SK-N-SH treated with all-trans-retinoic acid at 6 μM for 48 hours (cell line): ENCODE measurements at regions not wholly inside any gene's neighbourhood (a gene's known extent, or its start where the extent isn't known, plus 50 kb on each side); places are given as distances from the start of the nearest gene placed in this dataset.

Experiments used
- ATAC-seq: fragments of 200-7000 bp; cut with Tn5 transposase; 3 replicates; pipeline ENCODE4 v1.9.1; 2020; ENCODE audit warnings: mild to moderate bottlenecking, moderate library complexity
- ARNTL ChIP-seq: fragments of 450-650 bp; formaldehyde crosslinking; IDR thresholded peaks from 2 replicates; pipeline ENCODE4 v1.5.0; 2020; ENCODE audit warnings: low read depth, mild to moderate bottlenecking, moderate library complexity, borderline replicate concordance
- BACH2 ChIP-seq: fragments of 250-450 bp; sonication (Bioruptor Pico); IDR thresholded peaks from 2 replicates; pipeline ENCODE4 v1.9.0; 2021; ENCODE audit warnings: mild to moderate bottlenecking, borderline replicate concordance
- CREB5 ChIP-seq: fragments of 250-450 bp; sonication (Bioruptor Pico); IDR thresholded peaks from 2 replicates; pipeline ENCODE4 v1.5.1; 2020; ENCODE audit warnings: low read depth, mild to moderate bottlenecking, moderate library complexity
- CSDC2 ChIP-seq: fragments of 250-450 bp; sonication (Bioruptor Pico); IDR thresholded peaks from 2 replicates; pipeline ENCODE4 v1.5.0; 2020; ENCODE audit warnings: mild to moderate bottlenecking, moderate library complexity
- CSRNP3 ChIP-seq: fragments of 250-450 bp; sonication (Bioruptor Pico); IDR thresholded peaks from 2 replicates; pipeline ENCODE4 v1.5.1; 2021; ENCODE audit warnings: mild to moderate bottlenecking, moderate library complexity
- ESRRG ChIP-seq: fragments of 250-450 bp; sonication (Bioruptor Pico); IDR thresholded peaks from 2 replicates; pipeline ENCODE4 v1.6.1; 2021; ENCODE audit warnings: mild to moderate bottlenecking
- GLIS3 ChIP-seq: fragments of 250-450 bp; sonication (Bioruptor Pico); IDR thresholded peaks from 2 replicates; pipeline ENCODE4 v1.5.0; 2020; ENCODE audit warnings: mild to moderate bottlenecking, moderate library complexity
- ISL1 ChIP-seq: fragments of 250-450 bp; sonication (Bioruptor Pico); IDR thresholded peaks from 2 replicates; pipeline ENCODE4 v2.1.2; 2022; ENCODE audit warnings: mild to moderate bottlenecking, moderate library complexity
- PPARA ChIP-seq: fragments of 250-450 bp; sonication (Bioruptor Pico); IDR thresholded peaks from 2 replicates; pipeline ENCODE4 v1.5.0; 2020; ENCODE audit warnings: mild to moderate bottlenecking, borderline replicate concordance
- RARB ChIP-seq: fragments of 250-450 bp; sonication (Bioruptor Pico); IDR thresholded peaks from 2 replicates; pipeline ENCODE4 v1.8.0; 2021; ENCODE audit warnings: mild to moderate bottlenecking, moderate library complexity
- SNAI2 ChIP-seq: fragments of 250-450 bp; sonication (Bioruptor Pico); IDR thresholded peaks from 2 replicates; pipeline ENCODE4 v1.5.0; 2020; ENCODE audit warnings: mild to moderate bottlenecking, moderate library complexity
- TOX ChIP-seq: fragments of 250-450 bp; sonication (Bioruptor Pico); IDR thresholded peaks from 2 replicates; pipeline ENCODE4 v1.8.0; 2021; ENCODE audit warnings: mild to moderate bottlenecking, moderate library complexity, borderline replicate concordance
- TSHZ2 ChIP-seq: fragments of 250-450 bp; sonication (Bioruptor Pico); IDR thresholded peaks from 2 replicates; pipeline ENCODE4 v1.5.0; 2020; ENCODE audit warnings: mild to moderate bottlenecking, moderate library complexity
- ZC3H10 ChIP-seq: fragments of 250-450 bp; sonication (Bioruptor Pico); IDR thresholded peaks from 2 replicates; pipeline ENCODE4 v1.5.1; 2021; ENCODE audit warnings: mild to moderate bottlenecking, moderate library complexity
- ZFP3 ChIP-seq: fragments of 250-450 bp; sonication (Bioruptor Pico); IDR thresholded peaks from 2 replicates; pipeline ENCODE4 v1.5.0; 2020; ENCODE audit warnings: mild to moderate bottlenecking, moderate library complexity
- ZFP30 ChIP-seq: fragments of 450-650 bp; formaldehyde crosslinking; IDR thresholded peaks from 2 replicates; pipeline ENCODE4 v1.5.0; 2022; ENCODE audit warnings: mild to moderate bottlenecking, moderate library complexity
- ZNF70 ChIP-seq: fragments of 450-650 bp; formaldehyde crosslinking; IDR thresholded peaks from 2 replicates; pipeline ENCODE4 v1.5.0; 2020; ENCODE audit warnings: mild to moderate bottlenecking, moderate library complexity
- ZNF8 ChIP-seq: fragments of 450-650 bp; formaldehyde crosslinking; IDR thresholded peaks from 2 replicates; pipeline ENCODE4 v1.5.0; 2020; ENCODE audit warnings: mild to moderate bottlenecking, moderate library complexity
- TF ChIP-seq, protein P1 (sequence below): fragments of 250-450 bp; sonication (Bioruptor Pico); IDR thresholded peaks from 2 replicates; pipeline ENCODE4 v1.8.0; 2021; ENCODE audit warnings: low read depth, mild to moderate bottlenecking, moderate library complexity, borderline replicate concordance
- TF ChIP-seq, protein P2 (sequence below): fragments of 250-450 bp; sonication (Bioruptor Pico); IDR thresholded peaks from 2 replicates; pipeline ENCODE4 v1.8.0; 2020; ENCODE audit warnings: mild to moderate bottlenecking, moderate library complexity, borderline replicate concordance

DNA sequence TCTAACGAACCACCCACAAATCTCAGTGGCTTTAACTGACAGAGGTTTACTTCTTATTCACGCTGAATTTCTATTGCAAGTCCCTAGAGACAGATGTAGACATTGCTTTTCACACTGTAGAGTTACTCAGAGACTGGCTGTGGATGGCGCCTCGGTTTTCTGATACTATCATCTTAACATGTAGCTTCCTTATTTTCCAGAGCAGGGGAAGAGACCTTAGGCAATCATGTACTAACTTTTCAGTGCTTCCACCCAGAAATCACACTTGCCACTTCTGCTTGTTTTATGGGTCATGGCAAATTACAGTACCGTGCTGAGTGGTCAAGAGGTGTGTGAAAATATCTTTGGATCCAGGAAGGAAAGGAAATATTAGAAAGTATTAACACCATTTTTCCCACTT is 65.4 kb downstream of the MAF start:
- TF ChIP-seq CREB5 (no peak), ESRRG (CRISPR knock-in tag) (no peak), ZNF8 (CRISPR knock-in tag) (no peak), ARNTL (CRISPR knock-in tag) (no peak), ZFP30 (CRISPR knock-in tag) (no peak), RARB (CRISPR knock-in tag) (no peak), CSRNP3 (CRISPR knock-in tag) (no peak), PPARA (CRISPR knock-in tag) (no peak), TOX (CRISPR knock-in tag) (no peak), BACH2 (CRISPR knock-in tag) (no peak), TSHZ2 (CRISPR knock-in tag) (no peak), ZNF70 (CRISPR knock-in tag) (no peak), ZFP3 (no peak), ISL1 (no peak), SNAI2 (no peak), ZC3H10 (CRISPR knock-in tag) (no peak)
- TF ChIP-seq, protein P1, sequence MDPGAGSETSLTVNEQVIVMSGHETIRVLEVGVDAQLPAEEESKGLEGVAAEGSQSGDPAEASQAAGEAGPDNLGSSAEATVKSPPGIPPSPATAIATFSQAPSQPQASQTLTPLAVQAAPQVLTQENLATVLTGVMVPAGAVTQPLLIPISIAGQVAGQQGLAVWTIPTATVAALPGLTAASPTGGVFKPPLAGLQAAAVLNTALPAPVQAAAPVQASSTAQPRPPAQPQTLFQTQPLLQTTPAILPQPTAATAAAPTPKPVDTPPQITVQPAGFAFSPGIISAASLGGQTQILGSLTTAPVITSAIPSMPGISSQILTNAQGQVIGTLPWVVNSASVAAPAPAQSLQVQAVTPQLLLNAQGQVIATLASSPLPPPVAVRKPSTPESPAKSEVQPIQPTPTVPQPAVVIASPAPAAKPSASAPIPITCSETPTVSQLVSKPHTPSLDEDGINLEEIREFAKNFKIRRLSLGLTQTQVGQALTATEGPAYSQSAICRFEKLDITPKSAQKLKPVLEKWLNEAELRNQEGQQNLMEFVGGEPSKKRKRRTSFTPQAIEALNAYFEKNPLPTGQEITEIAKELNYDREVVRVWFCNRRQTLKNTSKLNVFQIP (CRISPR knock-in tag): no peak
- TF ChIP-seq, protein P2, sequence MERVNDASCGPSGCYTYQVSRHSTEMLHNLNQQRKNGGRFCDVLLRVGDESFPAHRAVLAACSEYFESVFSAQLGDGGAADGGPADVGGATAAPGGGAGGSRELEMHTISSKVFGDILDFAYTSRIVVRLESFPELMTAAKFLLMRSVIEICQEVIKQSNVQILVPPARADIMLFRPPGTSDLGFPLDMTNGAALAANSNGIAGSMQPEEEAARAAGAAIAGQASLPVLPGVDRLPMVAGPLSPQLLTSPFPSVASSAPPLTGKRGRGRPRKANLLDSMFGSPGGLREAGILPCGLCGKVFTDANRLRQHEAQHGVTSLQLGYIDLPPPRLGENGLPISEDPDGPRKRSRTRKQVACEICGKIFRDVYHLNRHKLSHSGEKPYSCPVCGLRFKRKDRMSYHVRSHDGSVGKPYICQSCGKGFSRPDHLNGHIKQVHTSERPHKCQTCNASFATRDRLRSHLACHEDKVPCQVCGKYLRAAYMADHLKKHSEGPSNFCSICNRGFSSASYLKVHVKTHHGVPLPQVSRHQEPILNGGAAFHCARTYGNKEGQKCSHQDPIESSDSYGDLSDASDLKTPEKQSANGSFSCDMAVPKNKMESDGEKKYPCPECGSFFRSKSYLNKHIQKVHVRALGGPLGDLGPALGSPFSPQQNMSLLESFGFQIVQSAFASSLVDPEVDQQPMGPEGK (CRISPR knock-in tag): no peak
- ATAC-seq: no peak

GRCh38 chr16:79534143-79534542 is 66.4 kb downstream of the MAF start:
- no peak for ATAC-seq
- no peak for TF ChIP-seq BACH2 (CRISPR knock-in tag)
- no peak for TF ChIP-seq CSRNP3 (CRISPR knock-in tag)

DNA sequence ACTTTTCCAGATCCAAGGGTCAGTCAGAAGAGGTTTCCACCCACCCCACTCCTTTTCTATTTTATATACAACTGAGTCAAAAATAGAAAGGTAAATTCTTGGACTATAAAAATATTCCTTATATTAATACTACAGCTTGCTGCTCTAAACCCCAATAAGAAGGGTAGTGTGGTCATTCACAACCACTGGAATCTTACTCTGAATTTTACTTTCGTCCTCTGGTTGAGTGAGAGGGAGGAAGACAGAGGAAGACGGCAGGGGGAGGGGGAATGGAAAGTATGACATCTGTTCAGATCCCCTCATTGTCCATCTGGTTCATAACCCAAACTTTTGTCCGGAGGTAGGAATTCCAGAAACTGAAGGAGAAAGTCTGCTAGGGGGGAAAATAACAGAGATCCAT is 67.2 kb downstream of the MAF start:
- ATAC-seq: no peak
- TF ChIP-seq RARB (CRISPR knock-in tag): no peak
- TF ChIP-seq CSDC2 (CRISPR knock-in tag): no peak
- no peak for TF ChIP-seq TSHZ2 (CRISPR knock-in tag)
- no peak for TF ChIP-seq CSRNP3 (CRISPR knock-in tag)
- TF ChIP-seq ZNF8 (CRISPR knock-in tag): no peak
- TF ChIP-seq ZNF70 (CRISPR knock-in tag): no peak
- no peak for TF ChIP-seq ZC3H10 (CRISPR knock-in tag)
- no peak for TF ChIP-seq ZFP3
- no peak for TF ChIP-seq SNAI2
- no peak for TF ChIP-seq GLIS3 (CRISPR knock-in tag)
- TF ChIP-seq, protein P1 (CRISPR knock-in tag): no peak
- TF ChIP-seq ZFP30 (CRISPR knock-in tag): no peak
